CD14-positive monocyte (primary cell): ENCODE measurements at regions not wholly inside any gene's neighbourhood (a gene's known extent, or its start where the extent isn't known, plus 50 kb on each side); places are given as distances from the start of the nearest gene placed in this dataset.

Experiments used
- DNase-seq, 3 donors: peaks; one replicate each; pipeline ENCODE4 v3.0.0-alpha.2; 2011 to 2022
- H2AFZ ChIP-seq: 2 replicates; pipeline ENCODE4 v1.6.0; 2012; ENCODE audit warnings: mild to moderate bottlenecking, low read depth, low read length, inconsistent platforms; ENCODE audit not compliant: insufficient read depth, poor library complexity, severe bottlenecking
- H3K27ac ChIP-seq, 2 donors: 1 replicate in 1 of 2; 2 replicates in 1 of 2; pipeline ENCODE4 v1.5.1; 2012 to 2013; ENCODE audit warnings: low read length in 2 of 2, control low read depth in 1 of 2, inconsistent platforms in 1 of 2, low read depth in 1 of 2, mild to moderate bottlenecking in 1 of 2
- H3K27me3 ChIP-seq, 2 donors: one replicate each; pipeline versions ENCODE4 v1.6.0 to v1.6.1; 2011 to 2013; ENCODE audit warnings: low read length in 2 of 2; ENCODE audit not compliant: control insufficient read depth in 2 of 2, insufficient read depth in 2 of 2
- H3K36me3 ChIP-seq, 2 donors: replicated peaks in 1 of 2; 1 replicate in 1 of 2; 2 replicates in 1 of 2; pipeline versions ENCODE4 v1.5.1 to v1.6.1; 2012 to 2013; ENCODE audit warnings: low read length in 2 of 2, control low read depth in 1 of 2, inconsistent platforms in 1 of 2, mild to moderate bottlenecking in 1 of 2; ENCODE audit not compliant: insufficient read depth in 2 of 2, control insufficient read depth in 1 of 2
- H3K4me1 ChIP-seq, 2 donors: 1 replicate in 1 of 2; 2 replicates in 1 of 2; pipeline versions ENCODE4 v1.5.1 to v1.6.1; 2012 to 2013; ENCODE audit warnings: low read length in 2 of 2, control low read depth in 1 of 2, inconsistent platforms in 1 of 2, mild to moderate bottlenecking in 1 of 2, moderate library complexity in 1 of 2; ENCODE audit not compliant: insufficient read depth in 2 of 2, control insufficient read depth in 1 of 2
- H3K4me2 ChIP-seq: replicated peaks from 2 replicates; pipeline ENCODE3; 2012; ENCODE audit warnings: low read length, moderate library complexity, mild to moderate bottlenecking; ENCODE audit not compliant: poor library complexity, severe bottlenecking; ENCODE audit errors: extremely low read depth
- H3K4me3 ChIP-seq, 3 experiments: fragments of 200-600 bp in 1 of 3; sonication (generic) in 1 of 3; replicated peaks in 1 of 3; 1 replicate in 2 of 3; 2 replicates in 1 of 3; pipeline ENCODE4 v1.5.1; 2011 to 2013; ENCODE audit warnings: low read length in 3 of 3, mild to moderate bottlenecking in 3 of 3, control low read depth in 2 of 3, low read depth in 2 of 3, inconsistent platforms in 1 of 3, moderate library complexity in 1 of 3
- H3K79me2 ChIP-seq: 2 replicates; pipeline ENCODE4 v1.6.0; 2012; ENCODE audit warnings: mild to moderate bottlenecking, control low read depth, inconsistent platforms, low read length, moderate library complexity; ENCODE audit not compliant: insufficient read depth
- H3K9ac ChIP-seq: 2 replicates; pipeline ENCODE4 v1.6.0; 2017; ENCODE audit warnings: low read length, mild to moderate bottlenecking; ENCODE audit not compliant: insufficient read depth, poor library complexity, severe bottlenecking
- H3K9me3 ChIP-seq, 2 donors: replicated peaks in 1 of 2; 1 replicate in 1 of 2; 2 replicates in 1 of 2; pipeline versions ENCODE4 v1.5.1 to v1.6.1; 2012 to 2013; ENCODE audit warnings: low read length in 2 of 2, control low read depth in 1 of 2; ENCODE audit not compliant: control insufficient read depth in 1 of 2, insufficient read depth in 1 of 2
- H4K20me1 ChIP-seq: 2 replicates; pipeline ENCODE4 v1.6.0; 2012; ENCODE audit warnings: mild to moderate bottlenecking, low read length, control low read depth, moderate library complexity; ENCODE audit not compliant: insufficient read depth
- H3K27ac Mint-ChIP-seq, 7 donors: one replicate each; pipeline ENCODE4 v1.8.0; 2020; ENCODE audit warnings: mild to moderate bottlenecking in 7 of 7, mixed read lengths in 7 of 7, moderate library complexity in 6 of 7, inconsistent platforms in 2 of 7
- H3K27me3 Mint-ChIP-seq, 3 donors: one replicate each; pipeline ENCODE4 v1.8.0; 2021 to 2022; ENCODE audit warnings: low read depth in 3 of 3, mild to moderate bottlenecking in 3 of 3, mixed read lengths in 3 of 3, moderate library complexity in 3 of 3, inconsistent platforms in 1 of 3
- H3K36me3 Mint-ChIP-seq, 2 donors: one replicate each; pipeline ENCODE4 v1.8.0; 2020; ENCODE audit warnings: mixed read lengths in 2 of 2, inconsistent platforms in 1 of 2, mild to moderate bottlenecking in 1 of 2
- H3K4me1 Mint-ChIP-seq: one replicate; pipeline ENCODE4 v1.8.0; 2020; ENCODE audit warnings: mild to moderate bottlenecking, mixed read lengths
- H3K4me3 Mint-ChIP-seq, 2 donors: one replicate each; pipeline ENCODE4 v1.8.0; 2020; ENCODE audit warnings: mild to moderate bottlenecking in 2 of 2, mixed read lengths in 2 of 2, moderate library complexity in 1 of 2
- H3K9me3 Mint-ChIP-seq, 7 donors: one replicate each; pipeline ENCODE4 v1.8.0; 2020 to 2022; ENCODE audit warnings: mixed read lengths in 7 of 7, mild to moderate bottlenecking in 6 of 7, moderate library complexity in 6 of 7, inconsistent platforms in 2 of 7
- CTCF ChIP-seq: fragments of 200-600 bp; IDR thresholded peaks from one replicate; pipeline ENCODE4 v1.8.0; 2022; ENCODE audit warnings: antibody characterized with exemption, mild to moderate bottlenecking
- WGBS: methylation state at CpG from one replicate; pipeline ENCODE4 v1.1.5; 2013; ENCODE audit warnings: missing lambda C conversion rate; ENCODE audit not compliant: insufficient coverage; 5-methylcytosine and 5-hydroxymethylcytosine counted together
- intact Hi-C, 2 donors: fragments of 100-400 bp; cut with micrococcal nuclease; formaldehyde crosslinking; loops; one replicate each; pipeline versions ENCODE4 v1.15.0 to v1.15.1; 2023

- no peaks in the 10 kb centered on the region for H3K36me3 ChIP-seq
- no peak overlapping the region for H3K27ac ChIP-seq
- Mint-ChIP-seq H3K27ac (no peak overlapping the region), H3K4me1 (peaks cover 5% of the 10 kb centered on the region), H3K4me3 (no peak overlapping the region), H3K27me3 (peaks cover 0 to 1% (median 0%) of the 10 kb centered on the region in 3 donors), H3K36me3 (no peaks in the 10 kb centered on the region), H3K9me3 (peaks cover 0 to 19% (median 12%) of the 10 kb centered on the region in 7 donors)
- H3K4me2 ChIP-seq, result no peak overlapping the region
- peaks cover 0 to 8% of the 10 kb centered on the region in 2 donors for H3K9me3 ChIP-seq
- intact Hi-C loops, result no loop called here
- H3K79me2 ChIP-seq, result no peaks in the 10 kb centered on the region
- no peak overlapping the region for H3K9ac ChIP-seq
- H3K27me3 ChIP-seq, result no peaks in the 10 kb centered on the region
- no peak for DNase-seq
- no peaks in the 10 kb centered on the region for H4K20me1 ChIP-seq
- TF ChIP-seq CTCF, result no peak
- no CpG with 5 or more reads among the region's 3 CpGs for WGBS
- no peak overlapping the region for H3K4me3 ChIP-seq
- no peaks in the 10 kb centered on the region for H3K4me1 ChIP-seq
- no peak overlapping the region for H2AFZ ChIP-seq
Observed at GRCh38 chr20:16132036-16132798, 441.0 kb downstream of the KIF16B start.

GRCh38 chr20:16129411-16129810, 443.8 kb downstream of the KIF16B start:
- H2AFZ ChIP-seq, result no peak overlapping the region
- H3K9me3 Mint-ChIP-seq, result peaks cover 0 to 9% (median 4%) of the 10 kb centered on the region in 7 donors
- peaks cover 5% of the 10 kb centered on the region for H3K4me1 Mint-ChIP-seq
- no peaks in the 10 kb centered on the region for H3K27me3 ChIP-seq
- peaks cover 0 to 5% of the 10 kb centered on the region in 2 donors for H3K9me3 ChIP-seq
- H3K9ac ChIP-seq, result no peak overlapping the region
- no peak overlapping the region for H3K4me3 ChIP-seq
- H4K20me1 ChIP-seq, result no peaks in the 10 kb centered on the region
- no peak for DNase-seq
- H3K27ac ChIP-seq, result no peak overlapping the region
- WGBS, result 100% methylated on average over 6 of the region's 7 CpGs
- no peak for TF ChIP-seq CTCF
- no peaks in the 10 kb centered on the region for H3K79me2 ChIP-seq
- H3K4me2 ChIP-seq, result no peak overlapping the region
- peaks cover 0 to 1% (median 0%) of the 10 kb centered on the region in 3 donors for H3K27me3 Mint-ChIP-seq
- no peaks in the 10 kb centered on the region for H3K36me3 Mint-ChIP-seq
- no peaks in the 10 kb centered on the region for H3K36me3 ChIP-seq
- no peaks in the 10 kb centered on the region for H3K4me1 ChIP-seq
- H3K27ac Mint-ChIP-seq, result no peak overlapping the region
- intact Hi-C loops, result no loop called here
- no peak overlapping the region for H3K4me3 Mint-ChIP-seq
